H9 (cell line): ENCODE measurements at regions not wholly inside any gene's neighbourhood (a gene's known extent, or its start where the extent isn't known, plus 50 kb on each side); places are given as distances from the start of the nearest gene placed in this dataset.
A peak's percentile ranks its signal among the peaks of the same experiment; 100 is the strongest.
"Not testable (repeated sequence)": the region's sequence is repeated elsewhere in the genome, so short reads cannot be mapped to it uniquely, and the experiment has no call there.

Experiments
- DNase-seq: peaks from one replicate; pipeline ENCODE4 v3.0.0-alpha.2; 2017
- H2AFZ ChIP-seq: one replicate; pipeline ENCODE4 v1.6.1; 2013; ENCODE audit warnings: mild to moderate bottlenecking, low read length, control low read depth, moderate library complexity
- H2AK5ac ChIP-seq: 2 replicates; pipeline ENCODE4 v1.6.1; 2013; ENCODE audit warnings: low read length, control low read depth, mixed read lengths; ENCODE audit not compliant: insufficient read length
- H2BK120ac ChIP-seq: one replicate; pipeline ENCODE4 v1.6.1; 2013; ENCODE audit warnings: low read depth, mild to moderate bottlenecking, low read length, control low read depth, inconsistent platforms; ENCODE audit not compliant: poor library complexity, severe bottlenecking
- H2BK12ac ChIP-seq: 2 replicates; pipeline ENCODE4 v1.6.1; 2013; ENCODE audit warnings: low read length, control low read depth, mixed read lengths, low read depth; ENCODE audit not compliant: insufficient read length
- H2BK15ac ChIP-seq: 2 replicates; pipeline ENCODE4 v1.6.1; 2013; ENCODE audit warnings: low read depth, low read length, control low read depth
- H2BK20ac ChIP-seq: one replicate; pipeline ENCODE4 v1.6.1; 2013; ENCODE audit warnings: low read depth, mild to moderate bottlenecking, low read length, control low read depth, inconsistent platforms; ENCODE audit not compliant: poor library complexity, severe bottlenecking
- H2BK5ac ChIP-seq: 2 replicates; pipeline ENCODE4 v1.6.1; 2013; ENCODE audit warnings: low read length, control low read depth, mixed read lengths; ENCODE audit not compliant: insufficient read length
- H3K14ac ChIP-seq: 2 replicates; pipeline ENCODE4 v1.6.1; 2013; ENCODE audit warnings: low read length, control low read depth; ENCODE audit not compliant: insufficient read depth
- H3K18ac ChIP-seq: 2 replicates; pipeline ENCODE4 v1.6.1; 2013; ENCODE audit warnings: low read depth, mild to moderate bottlenecking, mixed read lengths, low read length, control low read depth; ENCODE audit not compliant: insufficient read length
- H3K23ac ChIP-seq: 2 replicates; pipeline ENCODE4 v1.6.1; 2013; ENCODE audit warnings: low read length, control low read depth, mixed read lengths, low read depth; ENCODE audit not compliant: insufficient read length
- H3K23me2 ChIP-seq: 2 replicates; pipeline ENCODE4 v1.6.1; 2013; ENCODE audit warnings: low read depth, mild to moderate bottlenecking, mixed read lengths, low read length, control low read depth; ENCODE audit not compliant: insufficient read length, poor library complexity, severe bottlenecking
- H3K27ac ChIP-seq: 2 replicates; pipeline ENCODE4 v1.5.1; 2013; ENCODE audit warnings: low read length, control low read depth, mixed read lengths, low read depth; ENCODE audit not compliant: insufficient read length
- H3K27me3 ChIP-seq: 2 replicates; pipeline ENCODE4 v1.6.1; 2013; ENCODE audit warnings: low read length, control low read depth, inconsistent platforms; ENCODE audit not compliant: insufficient read depth
- H3K4ac ChIP-seq: 2 replicates; pipeline ENCODE4 v1.6.1; 2013; ENCODE audit warnings: low read depth, mild to moderate bottlenecking, control low read depth, inconsistent platforms, low read length, moderate library complexity
- H3K4me1 ChIP-seq: 2 replicates; pipeline ENCODE4 v1.6.1; 2013; ENCODE audit warnings: low read length, control low read depth, inconsistent platforms; ENCODE audit not compliant: insufficient read depth
- H3K4me2 ChIP-seq: 2 replicates; pipeline ENCODE4 v1.6.1; 2013; ENCODE audit warnings: low read length, control low read depth, mixed read lengths; ENCODE audit not compliant: insufficient read length, insufficient read depth
- H3K56ac ChIP-seq: 2 replicates; pipeline ENCODE4 v1.6.1; 2013; ENCODE audit warnings: low read depth, mild to moderate bottlenecking, mixed read lengths, low read length, control low read depth; ENCODE audit not compliant: insufficient read length
- H3K79me1 ChIP-seq: 2 replicates; pipeline ENCODE4 v1.6.1; 2013; ENCODE audit warnings: low read depth, mild to moderate bottlenecking, moderate library complexity, low read length, control low read depth, inconsistent platforms; ENCODE audit not compliant: insufficient read depth, poor library complexity, severe bottlenecking
- H3K79me2 ChIP-seq: 2 replicates; pipeline ENCODE4 v1.6.1; 2013; ENCODE audit warnings: low read length, control low read depth, inconsistent platforms; ENCODE audit not compliant: insufficient read depth
- H3K9ac ChIP-seq: 2 replicates; pipeline ENCODE4 v1.6.1; 2013; ENCODE audit warnings: low read length, control low read depth, mixed read lengths; ENCODE audit not compliant: insufficient read length; ENCODE audit errors: extremely low read depth
- H3K9me3 ChIP-seq: one replicate; pipeline ENCODE4 v1.6.1; 2013; ENCODE audit warnings: low read depth, low read length, inconsistent platforms; ENCODE audit not compliant: control insufficient read depth
- H3T11ph ChIP-seq: one replicate; pipeline ENCODE4 v1.6.1; 2013; ENCODE audit warnings: mild to moderate bottlenecking, low read length, control low read depth, inconsistent platforms
- H4K20me1 ChIP-seq: one replicate; pipeline ENCODE4 v1.6.1; 2013; ENCODE audit not compliant: control insufficient read depth, insufficient read length, insufficient read depth
- H4K5ac ChIP-seq: 2 replicates; pipeline ENCODE4 v1.6.1; 2013; ENCODE audit warnings: low read depth, mild to moderate bottlenecking, mixed read lengths, low read length, control low read depth; ENCODE audit not compliant: insufficient read length
- H4K8ac ChIP-seq: replicated peaks from 2 replicates; pipeline ENCODE4 v1.6.1; 2013; ENCODE audit warnings: low read length, control low read depth, mixed read lengths, low read depth; ENCODE audit not compliant: insufficient read length
- H4K91ac ChIP-seq: 2 replicates; pipeline ENCODE4 v1.6.1; 2013; ENCODE audit warnings: low read depth, mild to moderate bottlenecking, moderate library complexity, mixed read lengths, low read length, control low read depth; ENCODE audit not compliant: insufficient read length
- H3K27ac Mint-ChIP-seq, 3 experiments: 2 replicates in 2 of 3; 3 replicates in 1 of 3; pipeline ENCODE4 v1.8.0; 2020 to 2021; ENCODE audit warnings: mixed read lengths in 3 of 3, mild to moderate bottlenecking in 1 of 3, moderate library complexity in 1 of 3
- H3K27me3 Mint-ChIP-seq: 2 replicates; pipeline ENCODE4 v1.8.0; 2021; ENCODE audit warnings: low read depth, mild to moderate bottlenecking, moderate library complexity, mixed read lengths
- H3K36me3 Mint-ChIP-seq, 3 experiments: 2 replicates in 2 of 3; 3 replicates in 1 of 3; pipeline ENCODE4 v1.8.0; 2020 to 2021; ENCODE audit warnings: low read depth in 3 of 3, mixed read lengths in 3 of 3; ENCODE audit not compliant: insufficient read depth in 1 of 3
- H3K4me1 Mint-ChIP-seq, 2 experiments: 2 replicates each; pipeline ENCODE4 v1.8.0; 2020; ENCODE audit warnings: mixed read lengths in 2 of 2
- H3K4me3 Mint-ChIP-seq, 2 experiments: 2 replicates in 1 of 2; 3 replicates in 1 of 2; pipeline ENCODE4 v1.8.0; 2020 to 2021; ENCODE audit warnings: mild to moderate bottlenecking in 2 of 2, mixed read lengths in 2 of 2, moderate library complexity in 1 of 2
- H3K9me3 Mint-ChIP-seq, 2 experiments: 2 replicates in 1 of 2; 3 replicates in 1 of 2; pipeline ENCODE4 v1.8.0; 2020; ENCODE audit warnings: mild to moderate bottlenecking in 2 of 2, mixed read lengths in 2 of 2, moderate library complexity in 1 of 2
- WGBS: extraction: QIAGEN DNeasy Blood & Tissue Kit; methylation state at CpG from one replicate; pipeline ENCODE4 v1.1.7; 2013; ENCODE audit warnings: missing lambda C conversion rate, low lambda C conversion rate, mixed read lengths; ENCODE audit not compliant: insufficient read length; ENCODE audit errors: extremely low coverage; 5-methylcytosine and 5-hydroxymethylcytosine counted together

GRCh38 chr11:67871168-67871567 is 132.7 kb downstream of the UNC93B1 start:
- H2BK20ac ChIP-seq, H3K4ac ChIP-seq, H3T11ph ChIP-seq, H4K5ac ChIP-seq, H3K23ac ChIP-seq, H2BK12ac ChIP-seq, H3K56ac ChIP-seq, H3K23me2 ChIP-seq, H2BK5ac ChIP-seq, H4K20me1 ChIP-seq, H3K4me2 ChIP-seq, H2BK120ac ChIP-seq, H3K27ac Mint-ChIP-seq, H3K9ac ChIP-seq, H2BK15ac ChIP-seq, DNase-seq, H2AK5ac ChIP-seq, H3K14ac ChIP-seq, H3K79me2 ChIP-seq, H3K4me3 Mint-ChIP-seq, H3K27me3 ChIP-seq, H4K91ac ChIP-seq, H3K27ac ChIP-seq, H3K9me3 ChIP-seq, H3K18ac ChIP-seq, H3K79me1 ChIP-seq, H3K4me1 ChIP-seq, H2AFZ ChIP-seq, H4K8ac ChIP-seq: not testable (repeated sequence)
- H3K4me1 Mint-ChIP-seq = peaks cover 33% of the 10 kb centered on the region in 2 experiments
- peaks cover 18 to 40% (median 20%) of the 10 kb centered on the region in 3 experiments for H3K36me3 Mint-ChIP-seq
- peaks cover 28 to 38% of the 10 kb centered on the region in 2 experiments for H3K9me3 Mint-ChIP-seq
- WGBS = no CpG with 5 or more reads among the region's 5 CpGs
- peaks cover 13% of the 10 kb centered on the region for H3K27me3 Mint-ChIP-seq

- not testable (repeated sequence) for H2AK5ac ChIP-seq, H2BK12ac ChIP-seq, H3K4me3 Mint-ChIP-seq, DNase-seq, H3K79me2 ChIP-seq, H3K9me3 ChIP-seq, H3K18ac ChIP-seq, H4K5ac ChIP-seq, H3K27ac ChIP-seq, H4K8ac ChIP-seq, H3K4me1 ChIP-seq, H4K91ac ChIP-seq, H2AFZ ChIP-seq, H3T11ph ChIP-seq, H2BK15ac ChIP-seq, H3K9me3 Mint-ChIP-seq, H2BK20ac ChIP-seq, H2BK5ac ChIP-seq, H4K20me1 ChIP-seq, H2BK120ac ChIP-seq, H3K4me2 ChIP-seq, H3K4ac ChIP-seq, H3K27me3 ChIP-seq, H3K36me3 Mint-ChIP-seq, H3K56ac ChIP-seq, H3K14ac ChIP-seq, H3K27me3 Mint-ChIP-seq, H3K79me1 ChIP-seq, H3K9ac ChIP-seq, H3K23ac ChIP-seq, H3K23me2 ChIP-seq
- H3K27ac Mint-ChIP-seq = peak overlapping the region in 1 of 3 experiments; percentile 27; a peak in 2 of 7 replicates
- H3K4me1 Mint-ChIP-seq = peaks cover 19 to 26% of the 10 kb centered on the region in 2 experiments
- WGBS = no CpG with 5 or more reads among the region's 3 CpGs
These were observed 141.0 kb downstream of the UNC93B1 start for GRCh38 chr11:67862896-67863295.
